SK-N-MC (cell line): ENCODE measurements at regions not wholly inside any gene's neighbourhood (a gene's known extent, or its start where the extent isn't known, plus 50 kb on each side); places are given as distances from the start of the nearest gene placed in this dataset.

Experiments used
- EZH2 ChIP-seq: fragments of 200-600 bp; sonication (generic); IDR thresholded peaks from one replicate; pipeline ENCODE4 v1.6.1; 2017; ENCODE audit warnings: antibody characterized with exemption
- FOXP2 ChIP-seq: optimal IDR thresholded peaks from 2 replicates; pipeline ENCODE3; 2011; ENCODE audit warnings: mild to moderate bottlenecking, moderate library complexity; ENCODE audit not compliant: insufficient read depth; ENCODE audit errors: extremely low read length, control extremely low read depth
- POLR2AphosphoS5 ChIP-seq: IDR thresholded peaks from 2 replicates; pipeline ENCODE4 v1.6.1; 2012; ENCODE audit warnings: mild to moderate bottlenecking, low read depth, low read length, borderline replicate concordance

GRCh38 chr7:98724591-98724990 lies 107.5 kb downstream of the NPTX2 start:
- TF ChIP-seq EZH2: no peak
- no peak for TF ChIP-seq POLR2AphosphoS5
- TF ChIP-seq FOXP2: no peak
